HT-29 (cell line): ENCODE measurements at regions not wholly inside any gene's neighbourhood (a gene's known extent, or its start where the extent isn't known, plus 50 kb on each side); places are given as distances from the start of the nearest gene placed in this dataset.
"Not testable (repeated sequence)": the region's sequence is repeated elsewhere in the genome, so short reads cannot be mapped to it uniquely, and the experiment has no call there.

Experiments
- DNase-seq: peaks from one replicate; pipeline ENCODE4 v3.0.0-alpha.2; 2015; ENCODE audit warnings: low spot score

GRCh38 chr15:92803852-92804609 is 96.1 kb upstream of the CHD2 start:
- peak; percentile 95 for DNase-seq

- DNase-seq = not testable (repeated sequence)
These were observed 95.6 kb upstream of the CHD2 start for GRCh38 chr15:92804610-92804936.

GRCh38 chr15:92805080-92805690 is 94.9 kb upstream of the CHD2 start:
- DNase-seq = no peak

- not testable (repeated sequence) for DNase-seq
These were observed 94.0 kb upstream of the CHD2 start for GRCh38 chr15:92806171-92806570.

GRCh38 chr15:92806763-92807162 is 93.4 kb upstream of the CHD2 start:
- DNase-seq = no peak

GRCh38 chr15:92807971-92808571 is 92.1 kb upstream of the CHD2 start:
- peak; percentile 80 for DNase-seq

- peak; percentile 77 for DNase-seq
These were observed 91.5 kb upstream of the CHD2 start for GRCh38 chr15:92808598-92809063.

GRCh38 chr15:92809064-92809879 is 90.9 kb upstream of the CHD2 start:
- peak; percentile 99 for DNase-seq

- DNase-seq = peak; percentile 80
These were observed 90.2 kb upstream of the CHD2 start for GRCh38 chr15:92809880-92810361.

GRCh38 chr15:92810418-92811138 is 89.5 kb upstream of the CHD2 start:
- peak; percentile 95 for DNase-seq

- peak; percentile 92 for DNase-seq
These were observed 88.8 kb upstream of the CHD2 start for GRCh38 chr15:92811148-92811913.

- DNase-seq = no peak
These were observed 87.9 kb upstream of the CHD2 start for GRCh38 chr15:92812271-92812670.

GRCh38 chr15:92813485-92813884 is 86.6 kb upstream of the CHD2 start:
- no peak for DNase-seq

GRCh38 chr15:92817339-92817886 is 82.7 kb upstream of the CHD2 start:
- peak; percentile 55 for DNase-seq

- DNase-seq = peak; percentile 74
These were observed 81.4 kb upstream of the CHD2 start for GRCh38 chr15:92818651-92819277.

GRCh38 chr15:92819278-92820235 is 80.6 kb upstream of the CHD2 start:
- DNase-seq = peak; percentile 81

GRCh38 chr15:92820236-92821021 is 79.7 kb upstream of the CHD2 start:
- DNase-seq = peak; percentile 97
